Vagina (tissue), 2 donors: ENCODE measurements at regions not wholly inside any gene's neighbourhood (a gene's known extent, or its start where the extent isn't known, plus 50 kb on each side); places are given as distances from the start of the nearest gene placed in this dataset.
"Not testable (repeated sequence)": the region's sequence is repeated elsewhere in the genome, so short reads cannot be mapped to it uniquely, and the experiment has no call there.

Source experiments
- CTCF ChIP-seq, 3 experiments: fragments of 450-650 bp in 2 of 3; fragments of 200-600 bp in 1 of 3; sonication (generic) in 1 of 3; IDR thresholded peaks; one replicate each; pipeline ENCODE4 v1.5.1; 2017 to 2019; ENCODE audit warnings: antibody characterized with exemption in 3 of 3, mild to moderate bottlenecking in 2 of 3, moderate library complexity in 2 of 3
- POLR2A ChIP-seq, 2 donors: fragments of 450-650 bp; IDR thresholded peaks; one replicate each; pipeline ENCODE4 v1.6.1; 2017; ENCODE audit warnings: antibody characterized with exemption in 2 of 2, mild to moderate bottlenecking in 2 of 2, moderate library complexity in 2 of 2

- not testable (repeated sequence) for TF ChIP-seq CTCF, POLR2A (IDR thresholded peaks at IDR 0.05)
Observed at GRCh38 chr2:209018633-209019032, 405.2 kb upstream of the MAP2 start.
